SJSA1 (cell line): ENCODE measurements at regions not wholly inside any gene's neighbourhood (a gene's known extent, or its start where the extent isn't known, plus 50 kb on each side); places are given as distances from the start of the nearest gene placed in this dataset.

Experiments used
- DNase-seq, 2 experiments: peaks; one replicate each; pipeline ENCODE4 v3.0.0-alpha.2; 2015 to 2020; ENCODE audit warnings: low spot score in 2 of 2, low read depth in 1 of 2
- H3K27ac ChIP-seq: fragments of 250-450 bp; sonication (Bioruptor Pico); 2 replicates; pipeline ENCODE4 v1.5.1; 2020; ENCODE audit warnings: mild to moderate bottlenecking, moderate library complexity
- H3K27me3 ChIP-seq: fragments of 250-450 bp; sonication (Bioruptor Pico); replicated peaks from 2 replicates; pipeline ENCODE4 v1.5.1; 2020; ENCODE audit warnings: mild to moderate bottlenecking, moderate library complexity
- H3K36me3 ChIP-seq: fragments of 250-450 bp; sonication (Bioruptor Pico); 2 replicates; pipeline ENCODE4 v1.5.1; 2020; ENCODE audit warnings: mild to moderate bottlenecking
- H3K4me1 ChIP-seq: fragments of 250-450 bp; sonication (Bioruptor Pico); replicated peaks from 2 replicates; pipeline ENCODE4 v1.6.1; 2021; ENCODE audit warnings: mild to moderate bottlenecking
- H3K4me3 ChIP-seq: fragments of 250-450 bp; sonication (Bioruptor Pico); 2 replicates; pipeline ENCODE4 v1.5.1; 2020; ENCODE audit warnings: mild to moderate bottlenecking
- H3K9me3 ChIP-seq: fragments of 250-450 bp; sonication (Bioruptor Pico); replicated peaks from 2 replicates; pipeline ENCODE4 v1.5.1; 2020; ENCODE audit warnings: mild to moderate bottlenecking

GRCh38 chr2:142200062-142200461 lies 69.2 kb upstream of the LRP1B start:
- Histone ChIP-seq H3K4me1 (no peaks in the 10 kb centered on the region), H3K27me3 (no peaks in the 10 kb centered on the region), H3K36me3 (no peaks in the 10 kb centered on the region), H3K9me3 (no peaks in the 10 kb centered on the region), H3K27ac (no peak overlapping the region), H3K4me3 (no peak overlapping the region)
- no peak for DNase-seq

GRCh38 chr2:142199073-142199472 lies 68.3 kb upstream of the LRP1B start:
- Histone ChIP-seq H3K27me3 (no peaks in the 10 kb centered on the region), H3K4me3 (no peak overlapping the region), H3K36me3 (no peaks in the 10 kb centered on the region), H3K9me3 (no peaks in the 10 kb centered on the region), H3K4me1 (no peaks in the 10 kb centered on the region), H3K27ac (no peak overlapping the region)
- DNase-seq, result no peak

- Histone ChIP-seq H3K9me3 (no peaks in the 10 kb centered on the region), H3K36me3 (no peaks in the 10 kb centered on the region), H3K4me1 (peaks cover 37% of the 10 kb centered on the region), H3K4me3 (no peak overlapping the region), H3K27me3 (no peaks in the 10 kb centered on the region), H3K27ac (peak overlapping the region; percentile 35)
- peak in 1 of 2 experiments; percentile 45 for DNase-seq
Observed at GRCh38 chr2:142190805-142191204, 60.0 kb upstream of the LRP1B start.

GRCh38 chr2:142189501-142189900 lies 58.7 kb upstream of the LRP1B start:
- Histone ChIP-seq H3K27me3 (no peaks in the 10 kb centered on the region), H3K27ac (peak overlapping the region; percentile 49), H3K36me3 (no peaks in the 10 kb centered on the region), H3K4me1 (peaks cover 47% of the 10 kb centered on the region), H3K9me3 (no peaks in the 10 kb centered on the region), H3K4me3 (no peak overlapping the region)
- peak in 1 of 2 experiments; percentile 39 for DNase-seq

- H3K4me1 ChIP-seq, result peaks cover 47% of the 10 kb centered on the region
- H3K36me3 ChIP-seq, result no peaks in the 10 kb centered on the region
- peak overlapping the region; percentile 49 for H3K27ac ChIP-seq
- H3K4me3 ChIP-seq, result no peak overlapping the region
- H3K9me3 ChIP-seq, result no peaks in the 10 kb centered on the region
- no peak for DNase-seq
- H3K27me3 ChIP-seq, result no peaks in the 10 kb centered on the region
Observed at GRCh38 chr2:142188562-142188961, 57.7 kb upstream of the LRP1B start.

- no peak for DNase-seq
Observed at GRCh38 chr2:142180820-142181533, 50.2 kb upstream of the LRP1B start.

More at GRCh38 chr2:142180820-142181533, 50.2 kb upstream of the LRP1B start:
- Histone ChIP-seq H3K27me3 (no peaks in the 10 kb centered on the region), H3K4me3 (no peak overlapping the region), H3K36me3 (no peaks in the 10 kb centered on the region), H3K4me1 (peaks cover 11% of the 10 kb centered on the region), H3K27ac (no peak overlapping the region), H3K9me3 (no peaks in the 10 kb centered on the region)
